GM13977 (cell line): ENCODE measurements at regions not wholly inside any gene's neighbourhood (a gene's known extent, or its start where the extent isn't known, plus 50 kb on each side); places are given as distances from the start of the nearest gene placed in this dataset.
"Not testable (repeated sequence)": the region's sequence is repeated elsewhere in the genome, so short reads cannot be mapped to it uniquely, and the experiment has no call there.

Source experiments
- DNase-seq: peaks from one replicate; pipeline ENCODE4 v3.0.0; 2012; ENCODE audit warnings: low spot score
- in situ Hi-C: fragments of 300-500 bp; cut with MboI; formaldehyde crosslinking; loops from one replicate; pipeline ENCODE4 v1.12.0; 2022; ENCODE audit warnings: low sequenced_read_pairs, low pct_unique_long_range_greater_than_20kb, mixed read lengths, inconsistent platforms; ENCODE audit not compliant: unreplicated experiment
- TF ChIP-seq, protein P1 (sequence below): IDR thresholded peaks from 2 replicates; pipeline ENCODE4 v1.5.1; 2012; ENCODE audit warnings: mild to moderate bottlenecking, control low read depth; ENCODE audit not compliant: insufficient read depth; ENCODE audit errors: extremely low read depth, missing control alignments

DNA sequence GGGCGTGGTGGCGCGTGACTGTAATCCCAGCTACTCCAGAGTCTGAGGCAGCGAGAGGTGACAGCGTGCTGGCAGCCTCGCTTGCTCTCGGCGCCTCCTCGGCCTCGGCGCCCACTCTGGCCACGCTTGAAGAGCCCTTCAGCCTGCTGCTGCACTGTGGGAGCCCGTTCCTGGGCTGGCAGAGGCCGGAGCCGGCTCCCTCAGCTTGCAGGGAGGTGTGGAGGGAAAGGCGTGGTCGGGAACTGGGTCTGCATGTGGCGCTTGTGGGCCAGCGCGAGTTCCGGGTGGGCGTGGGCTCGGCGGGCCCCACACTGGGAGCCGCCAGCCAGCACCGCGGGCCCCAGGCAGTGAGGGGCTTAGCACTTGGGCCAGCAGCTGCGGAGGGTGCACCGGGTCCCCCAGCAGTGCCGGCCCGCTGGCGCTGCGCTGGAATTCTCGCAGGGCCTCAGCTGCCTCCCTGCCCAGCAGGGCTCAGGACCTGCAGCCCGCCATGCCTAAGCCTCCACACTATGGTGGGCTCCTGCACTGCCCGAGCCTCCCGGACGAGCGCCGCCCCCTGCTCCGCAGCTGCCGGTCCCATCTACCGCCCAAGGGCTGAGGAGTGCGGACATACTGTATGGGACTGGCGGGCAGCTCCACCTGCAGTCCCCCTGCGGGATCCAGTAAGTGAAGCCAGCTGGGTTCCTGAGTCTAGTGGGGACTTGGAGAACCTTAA is 1093.3 kb upstream of the CDH8 start:
- DNase-seq: no peak
- in situ Hi-C loops: no loop called here
- TF ChIP-seq, protein P1, sequence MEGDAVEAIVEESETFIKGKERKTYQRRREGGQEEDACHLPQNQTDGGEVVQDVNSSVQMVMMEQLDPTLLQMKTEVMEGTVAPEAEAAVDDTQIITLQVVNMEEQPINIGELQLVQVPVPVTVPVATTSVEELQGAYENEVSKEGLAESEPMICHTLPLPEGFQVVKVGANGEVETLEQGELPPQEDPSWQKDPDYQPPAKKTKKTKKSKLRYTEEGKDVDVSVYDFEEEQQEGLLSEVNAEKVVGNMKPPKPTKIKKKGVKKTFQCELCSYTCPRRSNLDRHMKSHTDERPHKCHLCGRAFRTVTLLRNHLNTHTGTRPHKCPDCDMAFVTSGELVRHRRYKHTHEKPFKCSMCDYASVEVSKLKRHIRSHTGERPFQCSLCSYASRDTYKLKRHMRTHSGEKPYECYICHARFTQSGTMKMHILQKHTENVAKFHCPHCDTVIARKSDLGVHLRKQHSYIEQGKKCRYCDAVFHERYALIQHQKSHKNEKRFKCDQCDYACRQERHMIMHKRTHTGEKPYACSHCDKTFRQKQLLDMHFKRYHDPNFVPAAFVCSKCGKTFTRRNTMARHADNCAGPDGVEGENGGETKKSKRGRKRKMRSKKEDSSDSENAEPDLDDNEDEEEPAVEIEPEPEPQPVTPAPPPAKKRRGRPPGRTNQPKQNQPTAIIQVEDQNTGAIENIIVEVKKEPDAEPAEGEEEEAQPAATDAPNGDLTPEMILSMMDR: no peak

DNA sequence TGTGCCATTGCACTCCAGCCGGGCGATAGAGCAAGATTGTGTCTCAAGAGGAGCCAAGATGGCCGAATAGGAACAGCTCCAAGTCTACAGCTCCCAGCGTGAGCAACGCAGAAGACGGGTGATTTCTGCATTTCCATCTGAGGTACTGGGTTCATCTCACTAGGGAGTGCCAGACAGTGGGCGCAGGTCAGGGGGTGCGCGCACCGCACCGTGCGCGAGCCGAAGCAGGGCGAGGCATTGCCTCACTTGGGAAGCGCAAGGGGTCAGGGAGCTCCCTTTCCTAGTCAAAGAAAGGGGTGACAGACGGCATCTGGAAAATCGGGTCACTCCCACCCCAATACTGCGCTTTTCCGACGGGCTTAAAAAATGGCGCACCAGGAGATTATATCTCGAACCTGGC is 1083.7 kb upstream of the CDH8 start:
- DNase-seq, in situ Hi-C loops: not testable (repeated sequence)

DNA sequence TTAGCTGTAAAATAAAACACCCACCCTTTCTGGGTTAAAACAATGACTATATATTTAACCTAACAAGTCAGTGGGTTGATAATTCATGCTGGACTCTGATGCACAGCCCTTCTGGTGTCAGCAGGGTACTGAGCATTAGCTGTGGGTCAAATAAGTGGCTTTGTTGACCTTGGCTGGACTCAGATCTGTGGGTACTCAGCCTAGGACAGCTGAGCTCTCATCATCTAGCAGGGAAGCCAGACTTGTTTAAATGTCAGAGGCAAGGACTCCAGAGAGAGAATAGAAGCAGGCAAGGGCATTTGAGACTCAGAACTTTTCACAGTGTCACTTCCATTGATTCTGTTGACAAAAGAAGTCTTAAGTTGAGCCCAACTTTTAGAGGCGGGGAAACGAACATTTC is 1063.8 kb upstream of the CDH8 start:
- in situ Hi-C loops: no loop called here
- DNase-seq: no peak
- TF ChIP-seq, protein P1: no peak

DNA sequence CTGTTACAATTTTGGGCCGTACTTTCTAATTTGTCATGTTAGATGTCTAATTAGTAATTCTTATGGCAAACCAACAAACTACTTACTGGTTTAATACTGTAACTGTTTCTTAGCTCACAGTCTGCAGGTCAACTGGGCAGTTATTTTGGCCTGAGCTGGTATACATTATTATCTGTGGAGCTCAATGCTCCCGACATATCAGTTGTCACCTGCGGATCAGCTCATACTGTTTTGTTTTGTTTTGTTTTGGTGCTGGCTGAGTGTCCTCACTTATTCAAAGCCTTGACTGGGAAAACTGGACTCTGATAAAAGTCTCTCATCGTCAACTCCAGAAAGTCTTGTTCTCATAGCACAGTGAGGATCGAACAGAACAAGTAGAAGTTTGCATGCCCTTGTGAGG is 1060.6 kb upstream of the CDH8 start:
- no peak for DNase-seq
- TF ChIP-seq, protein P1: no peak
- in situ Hi-C loops: no loop called here

- TF ChIP-seq, protein P1: no peak
- in situ Hi-C loops: no loop called here
- no peak for DNase-seq
These were observed 1056.5 kb upstream of the CDH8 start for GRCh38 chr16:63092736-63093135.

DNA sequence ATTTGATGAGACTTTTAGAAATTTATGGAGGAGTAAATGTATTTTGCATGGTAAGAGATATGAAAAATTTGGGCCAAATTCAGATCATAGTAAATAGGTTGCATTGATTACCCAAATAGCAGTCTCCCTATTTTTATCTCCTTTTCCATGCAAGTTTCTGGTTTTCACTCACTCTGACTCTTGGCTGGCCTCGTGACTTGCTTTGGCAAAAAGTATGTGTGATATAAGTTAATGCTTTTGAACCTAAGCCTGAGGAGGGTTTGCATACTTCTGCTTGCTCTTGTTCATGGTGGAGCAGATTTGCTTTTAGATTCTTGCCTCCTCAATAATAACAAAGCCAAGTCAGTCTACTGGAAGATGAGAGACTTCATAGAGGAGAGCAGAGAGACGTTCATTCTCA is 1045.9 kb upstream of the CDH8 start:
- DNase-seq: no peak
- TF ChIP-seq, protein P1: no peak
- in situ Hi-C loops: no loop called here

DNA sequence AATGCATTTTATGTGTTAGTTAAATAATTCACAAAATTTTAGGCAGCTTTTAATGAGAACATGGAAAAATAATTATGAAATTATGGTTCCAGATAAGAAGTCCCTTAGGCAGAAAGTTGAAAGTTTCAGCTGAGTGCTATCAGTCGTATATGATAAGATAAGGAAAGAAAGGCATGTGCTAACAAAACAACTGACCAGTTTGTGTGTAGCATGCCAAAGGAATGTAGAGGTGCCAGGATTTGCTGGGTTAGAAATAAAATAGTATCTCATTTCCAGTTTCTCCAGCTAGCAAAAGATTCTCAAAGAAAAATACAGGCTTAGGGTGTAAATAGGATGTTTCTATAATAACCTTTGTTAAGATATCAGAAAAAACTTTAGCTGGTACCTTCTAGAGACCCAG is 1044.5 kb upstream of the CDH8 start:
- DNase-seq: no peak
- TF ChIP-seq, protein P1: no peak
- in situ Hi-C loops: no loop called here
